ENCODE measurements at regions not wholly inside any gene's neighbourhood (a gene's known extent, or its start where the extent isn't known, plus 50 kb on each side); places are given as distances from the start of the nearest gene placed in this dataset.

DNA sequence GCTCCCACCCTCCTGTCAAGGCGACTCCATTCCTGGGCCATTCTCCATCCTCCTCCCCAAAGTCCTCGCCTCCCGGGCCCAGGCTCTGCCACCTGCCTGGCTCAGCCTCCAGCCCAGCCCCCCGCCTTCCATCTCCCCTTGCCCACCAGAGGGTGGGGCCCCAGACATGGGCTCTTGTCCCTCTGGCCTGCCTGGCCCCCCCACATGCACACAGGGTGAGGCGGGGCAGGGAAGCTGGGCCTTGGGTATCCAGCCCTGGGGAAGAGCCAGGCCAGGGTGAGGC lies 95.2 kb downstream of the YTHDF1 start:
- H3K27ac Mint-ChIP-seq: no peak overlapping the region
- peaks cover 10% of the 10 kb centered on the region for H3K27me3 Mint-ChIP-seq (ENCODE audit: low read depth)
- DNase-seq (ENCODE audit: low spot score) (no peak), ATAC-seq (no peak)
- POLR2A ChIA-PET: no interaction called here
- H3K4me1 Mint-ChIP-seq: no peaks in the 10 kb centered on the region
- H3K36me3 Mint-ChIP-seq: no peaks in the 10 kb centered on the region
- no peak for TF ChIP-seq ZSCAN18 (CRISPR knock-in tag; IDR thresholded peaks at IDR 0.05)
- TF ChIP-seq ZNF532 (CRISPR knock-in tag; IDR thresholded peaks at IDR 0.05; ENCODE audit: borderline replicate concordance): no peak
- no peak for TF ChIP-seq TEAD1 (CRISPR knock-in tag; IDR thresholded peaks at IDR 0.05)
- TF ChIP-seq, protein P1, sequence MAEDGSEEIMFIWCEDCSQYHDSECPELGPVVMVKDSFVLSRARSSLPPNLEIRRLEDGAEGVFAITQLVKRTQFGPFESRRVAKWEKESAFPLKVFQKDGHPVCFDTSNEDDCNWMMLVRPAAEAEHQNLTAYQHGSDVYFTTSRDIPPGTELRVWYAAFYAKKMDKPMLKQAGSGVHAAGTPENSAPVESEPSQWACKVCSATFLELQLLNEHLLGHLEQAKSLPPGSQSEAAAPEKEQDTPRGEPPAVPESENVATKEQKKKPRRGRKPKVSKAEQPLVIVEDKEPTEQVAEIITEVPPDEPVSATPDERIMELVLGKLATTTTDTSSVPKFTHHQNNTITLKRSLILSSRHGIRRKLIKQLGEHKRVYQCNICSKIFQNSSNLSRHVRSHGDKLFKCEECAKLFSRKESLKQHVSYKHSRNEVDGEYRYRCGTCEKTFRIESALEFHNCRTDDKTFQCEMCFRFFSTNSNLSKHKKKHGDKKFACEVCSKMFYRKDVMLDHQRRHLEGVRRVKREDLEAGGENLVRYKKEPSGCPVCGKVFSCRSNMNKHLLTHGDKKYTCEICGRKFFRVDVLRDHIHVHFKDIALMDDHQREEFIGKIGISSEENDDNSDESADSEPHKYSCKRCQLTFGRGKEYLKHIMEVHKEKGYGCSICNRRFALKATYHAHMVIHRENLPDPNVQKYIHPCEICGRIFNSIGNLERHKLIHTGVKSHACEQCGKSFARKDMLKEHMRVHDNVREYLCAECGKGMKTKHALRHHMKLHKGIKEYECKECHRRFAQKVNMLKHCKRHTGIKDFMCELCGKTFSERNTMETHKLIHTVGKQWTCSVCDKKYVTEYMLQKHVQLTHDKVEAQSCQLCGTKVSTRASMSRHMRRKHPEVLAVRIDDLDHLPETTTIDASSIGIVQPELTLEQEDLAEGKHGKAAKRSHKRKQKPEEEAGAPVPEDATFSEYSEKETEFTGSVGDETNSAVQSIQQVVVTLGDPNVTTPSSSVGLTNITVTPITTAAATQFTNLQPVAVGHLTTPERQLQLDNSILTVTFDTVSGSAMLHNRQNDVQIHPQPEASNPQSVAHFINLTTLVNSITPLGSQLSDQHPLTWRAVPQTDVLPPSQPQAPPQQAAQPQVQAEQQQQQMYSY (CRISPR knock-in tag; IDR thresholded peaks at IDR 0.05): no peak
- no peak for TF ChIP-seq ELF4 (CRISPR knock-in tag; IDR thresholded peaks at IDR 0.05; ENCODE audit: low read depth)
- no peak for TF ChIP-seq KAT7 (CRISPR knock-in tag; IDR thresholded peaks at IDR 0.05; ENCODE audit: borderline replicate concordance)
- TF ChIP-seq RORB (CRISPR knock-in tag; IDR thresholded peaks at IDR 0.05): no peak
- no peak for TF ChIP-seq ZNF416 (CRISPR knock-in tag; IDR thresholded peaks at IDR 0.05)
- TF ChIP-seq ZNF317 (CRISPR knock-in tag; IDR thresholded peaks at IDR 0.05; ENCODE audit: borderline replicate concordance, low read depth): no peak
- TF ChIP-seq, protein P2, sequence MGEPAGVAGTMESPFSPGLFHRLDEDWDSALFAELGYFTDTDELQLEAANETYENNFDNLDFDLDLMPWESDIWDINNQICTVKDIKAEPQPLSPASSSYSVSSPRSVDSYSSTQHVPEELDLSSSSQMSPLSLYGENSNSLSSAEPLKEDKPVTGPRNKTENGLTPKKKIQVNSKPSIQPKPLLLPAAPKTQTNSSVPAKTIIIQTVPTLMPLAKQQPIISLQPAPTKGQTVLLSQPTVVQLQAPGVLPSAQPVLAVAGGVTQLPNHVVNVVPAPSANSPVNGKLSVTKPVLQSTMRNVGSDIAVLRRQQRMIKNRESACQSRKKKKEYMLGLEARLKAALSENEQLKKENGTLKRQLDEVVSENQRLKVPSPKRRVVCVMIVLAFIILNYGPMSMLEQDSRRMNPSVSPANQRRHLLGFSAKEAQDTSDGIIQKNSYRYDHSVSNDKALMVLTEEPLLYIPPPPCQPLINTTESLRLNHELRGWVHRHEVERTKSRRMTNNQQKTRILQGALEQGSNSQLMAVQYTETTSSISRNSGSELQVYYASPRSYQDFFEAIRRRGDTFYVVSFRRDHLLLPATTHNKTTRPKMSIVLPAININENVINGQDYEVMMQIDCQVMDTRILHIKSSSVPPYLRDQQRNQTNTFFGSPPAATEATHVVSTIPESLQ (CRISPR knock-in tag; IDR thresholded peaks at IDR 0.05): no peak
- TF ChIP-seq GRHL2 (CRISPR knock-in tag; IDR thresholded peaks at IDR 0.05; ENCODE audit: insufficient replicate concordance, severe bottlenecking): no peak
- no peaks in the 10 kb centered on the region for H3K9me3 Mint-ChIP-seq
- H3K4me3 Mint-ChIP-seq: no peak overlapping the region
- CTCF ChIA-PET: no interaction called here

- H3K4me1 Mint-ChIP-seq: no peaks in the 10 kb centered on the region
- ChIA-PET CTCF (interaction anchor here (1.0 kb wide), 1 partner anchor 52 kb away, joined by 4 read pairs; no protein-coding TSS in a partner anchor), POLR2A (no interaction called here)
- TF ChIP-seq ARID4B (CRISPR knock-in tag; IDR thresholded peaks at IDR 0.05; ENCODE audit: borderline replicate concordance) (no peak), GTF2I (CRISPR knock-in tag; conservative IDR thresholded peaks at IDR 0.05) (no peak), ZNF425 (CRISPR knock-in tag; conservative IDR thresholded peaks at IDR 0.05) (no peak), MXD4 (CRISPR knock-in tag; IDR thresholded peaks at IDR 0.05; ENCODE audit: borderline replicate concordance) (no peak), TCF7 (CRISPR knock-in tag; IDR thresholded peaks at IDR 0.05; ENCODE audit: low read depth) (no peak)
Observed at GRCh38 chr20:63119963-63120807, 95.7 kb downstream of the YTHDF1 start.

More at GRCh38 chr20:63119963-63120807, 95.7 kb downstream of the YTHDF1 start:
- DNase-seq (ENCODE audit: low spot score) (no peak), ATAC-seq (no peak)
- Mint-ChIP-seq H3K4me3 (no peak overlapping the region), H3K9me3 (no peaks in the 10 kb centered on the region), H3K36me3 (no peaks in the 10 kb centered on the region), H3K27me3 (ENCODE audit: low read depth) (peaks cover 12% of the 10 kb centered on the region), H3K27ac (no peak overlapping the region)

All from WTC11 (cell line).